IPS DF 19.7 (cell line): ENCODE measurements at regions not wholly inside any gene's neighbourhood (a gene's known extent, or its start where the extent isn't known, plus 50 kb on each side); places are given as distances from the start of the nearest gene placed in this dataset.
"Not testable (repeated sequence)": the region's sequence is repeated elsewhere in the genome, so short reads cannot be mapped to it uniquely, and the experiment has no call there.

Source experiments
- DNase-seq: peaks from one replicate; pipeline ENCODE4 v3.0.0-alpha.2; 2013; ENCODE audit warnings: low read depth, low spot score

- DNase-seq, result no peak
Observed at GRCh38 chr5:30368064-30368463, 825.4 kb upstream of the CDH6 start.

GRCh38 chr5:30365031-30365430 is 828.5 kb upstream of the CDH6 start:
- not testable (repeated sequence) for DNase-seq

GRCh38 chr5:30357371-30357770 is 836.1 kb upstream of the CDH6 start:
- DNase-seq, result no peak

GRCh38 chr5:30355675-30356074 is 837.8 kb upstream of the CDH6 start:
- DNase-seq, result no peak

- no peak for DNase-seq
Observed at GRCh38 chr5:30347858-30348257, 845.6 kb upstream of the CDH6 start.

- DNase-seq, result not testable (repeated sequence)
Observed at GRCh38 chr5:30345539-30346345, 847.7 kb upstream of the CDH6 start.

- DNase-seq, result no peak
Observed at GRCh38 chr5:30343707-30344106, 849.8 kb upstream of the CDH6 start.

GRCh38 chr5:30341466-30341865 is 852.0 kb upstream of the CDH6 start:
- no peak for DNase-seq

GRCh38 chr5:30337084-30337573 is 856.4 kb upstream of the CDH6 start:
- no peak for DNase-seq

- DNase-seq, result no peak
Observed at GRCh38 chr5:30331534-30331933, 862.0 kb upstream of the CDH6 start.

- DNase-seq, result no peak
Observed at GRCh38 chr5:30325795-30326194, 867.7 kb upstream of the CDH6 start.

GRCh38 chr5:30324083-30324482 is 869.4 kb upstream of the CDH6 start:
- DNase-seq, result peak; percentile 1

GRCh38 chr5:30287890-30288289 is 905.6 kb upstream of the CDH6 start:
- no peak for DNase-seq

- peak; percentile 12 for DNase-seq
Observed at GRCh38 chr5:30279237-30279636, 914.2 kb upstream of the CDH6 start.

GRCh38 chr5:30267026-30267425 is 926.5 kb upstream of the CDH6 start:
- DNase-seq, result no peak

GRCh38 chr5:30239331-30240022 is 954.0 kb upstream of the CDH6 start:
- DNase-seq, result peak; percentile 65

GRCh38 chr5:30237189-30237588 is 956.3 kb upstream of the CDH6 start:
- no peak for DNase-seq

GRCh38 chr5:30209755-30210154 is 983.7 kb upstream of the CDH6 start:
- DNase-seq, result no peak

GRCh38 chr5:30197662-30198061 is 995.8 kb upstream of the CDH6 start:
- no peak for DNase-seq

GRCh38 chr5:30195036-30195435 is 998.5 kb upstream of the CDH6 start:
- DNase-seq, result no peak

GRCh38 chr5:30194595-30194994 is 998.9 kb upstream of the CDH6 start:
- no peak for DNase-seq

- DNase-seq, result no peak
Observed at GRCh38 chr5:30183795-30184194, 1009.7 kb upstream of the CDH6 start.

GRCh38 chr5:30156156-30156555 is 1037.3 kb upstream of the CDH6 start:
- DNase-seq, result no peak
